ENCODE measurements at regions not wholly inside any gene's neighbourhood (a gene's known extent, or its start where the extent isn't known, plus 50 kb on each side); places are given as distances from the start of the nearest gene placed in this dataset.

- no peak for TF ChIP-seq CTCF (IDR thresholded peaks at IDR 0.05)
- intact Hi-C loops (cut with DNase I, micrococcal nuclease) = no loop called here
- Mint-ChIP-seq H3K4me1 (ENCODE audit: low read depth) (peaks cover 47% of the 10 kb centered on the region), H3K36me3 (ENCODE audit: low read depth) (no peaks in the 10 kb centered on the region), H3K9me3 (no peaks in the 10 kb centered on the region), H3K27ac (peak overlapping the region; percentile 73), H3K4me3 (no peak overlapping the region), H3K27me3 (no peaks in the 10 kb centered on the region)
- Histone ChIP-seq H3K27ac (ENCODE audit: low read depth in 1 of 2, low read length in 2 of 2) (no peak overlapping the region), H3K27me3 (ENCODE audit: control insufficient read depth in 1 of 2, insufficient read depth in 2 of 2, low read length in 2 of 2) (no peaks in the 10 kb centered on the region), H3K4me3 (ENCODE audit: low read length) (no peak overlapping the region), H3K9me3 (ENCODE audit: control insufficient read depth in 1 of 2, insufficient read depth in 1 of 2, low read length in 2 of 2) (no peaks in the 10 kb centered on the region), H3K4me1 (ENCODE audit: insufficient read depth, low read length) (peaks cover 8% of the 10 kb centered on the region), H3K36me3 (ENCODE audit: insufficient read depth, low read length) (no peaks in the 10 kb centered on the region)
- ChIA-PET POLR2A (no interaction called here), CTCF (no interaction called here)
- DNase-seq (no peak), ATAC-seq (ENCODE audit: poor library complexity) (no peak)
Measured at GRCh38 chr10:23534761-23535160, 95.9 kb downstream of the OTUD1 start.

GRCh38 chr10:23535381-23535780 lies 96.5 kb downstream of the OTUD1 start:
- no peak overlapping the region for H3K4me3 Mint-ChIP-seq
- H3K27me3 ChIP-seq (ENCODE audit: control insufficient read depth in 1 of 2, insufficient read depth in 2 of 2, low read length in 2 of 2) = no peaks in the 10 kb centered on the region
- H3K27me3 Mint-ChIP-seq = no peaks in the 10 kb centered on the region
- H3K4me3 ChIP-seq (ENCODE audit: low read length) = no peak overlapping the region
- CTCF ChIA-PET = no interaction called here
- no peak for TF ChIP-seq CTCF (IDR thresholded peaks at IDR 0.05)
- no peak for ATAC-seq (ENCODE audit: poor library complexity)
- POLR2A ChIA-PET = no interaction called here
- no peak overlapping the region for H3K27ac Mint-ChIP-seq
- no peaks in the 10 kb centered on the region for H3K9me3 ChIP-seq (ENCODE audit: control insufficient read depth in 1 of 2, insufficient read depth in 1 of 2, low read length in 2 of 2)
- no peaks in the 10 kb centered on the region for H3K36me3 Mint-ChIP-seq (ENCODE audit: low read depth)
- no peaks in the 10 kb centered on the region for H3K9me3 Mint-ChIP-seq
- no peak for DNase-seq
- peaks cover 9% of the 10 kb centered on the region for H3K4me1 ChIP-seq (ENCODE audit: insufficient read depth, low read length)
- H3K36me3 ChIP-seq (ENCODE audit: insufficient read depth, low read length) = no peaks in the 10 kb centered on the region
- intact Hi-C loops (cut with DNase I, micrococcal nuclease) = no loop called here
- H3K4me1 Mint-ChIP-seq (ENCODE audit: low read depth) = peaks cover 54% of the 10 kb centered on the region
- H3K27ac ChIP-seq (ENCODE audit: low read depth in 1 of 2, low read length in 2 of 2) = no peak overlapping the region

- ATAC-seq (ENCODE audit: poor library complexity) = no peak
- Histone ChIP-seq H3K9me3 (ENCODE audit: control insufficient read depth in 1 of 2, insufficient read depth in 1 of 2, low read length in 2 of 2) (no peaks in the 10 kb centered on the region), H3K27me3 (ENCODE audit: control insufficient read depth in 1 of 2, insufficient read depth in 2 of 2, low read length in 2 of 2) (no peaks in the 10 kb centered on the region), H3K4me1 (ENCODE audit: insufficient read depth, low read length) (peaks cover 21% of the 10 kb centered on the region), H3K27ac (ENCODE audit: low read depth in 1 of 2, low read length in 2 of 2) (no peak overlapping the region), H3K36me3 (ENCODE audit: insufficient read depth, low read length) (no peaks in the 10 kb centered on the region), H3K4me3 (ENCODE audit: low read length) (no peak overlapping the region)
- intact Hi-C loops (cut with DNase I, micrococcal nuclease) = no loop called here
- H3K4me3 Mint-ChIP-seq = no peak overlapping the region
- no peak for TF ChIP-seq CTCF (IDR thresholded peaks at IDR 0.05)
- CTCF ChIA-PET = no interaction called here
- H3K36me3 Mint-ChIP-seq (ENCODE audit: low read depth) = no peaks in the 10 kb centered on the region
- peaks cover 70% of the 10 kb centered on the region for H3K4me1 Mint-ChIP-seq (ENCODE audit: low read depth)
- no peaks in the 10 kb centered on the region for H3K27me3 Mint-ChIP-seq
- H3K27ac Mint-ChIP-seq = peak overlapping the region; percentile 92
- POLR2A ChIA-PET = interaction anchor here (0.9 to 1.4 kb wide), 3 partner anchors 8 to 18 kb away, joined by 3 to 4 read pairs (median 3); no protein-coding TSS in a partner anchor
- no peak for DNase-seq
- H3K9me3 Mint-ChIP-seq = no peaks in the 10 kb centered on the region
Measured at GRCh38 chr10:23538968-23539367, 100.1 kb downstream of the OTUD1 start.

Measured in CD4-positive, alpha-beta T cell (primary cell).